ENCODE measurements at regions not wholly inside any gene's neighbourhood (a gene's known extent, or its start where the extent isn't known, plus 50 kb on each side); places are given as distances from the start of the nearest gene placed in this dataset.

GRCh38 chr13:106998664-106999063, 430.7 kb upstream of the ARGLU1 start:
- TF ChIP-seq CTCF (IDR thresholded peaks at IDR 0.05), result no peak
- no peak for TF ChIP-seq POLR2A (IDR thresholded peaks at IDR 0.05)
